Muscle of leg (tissue), 3 donors: ENCODE measurements at regions not wholly inside any gene's neighbourhood (a gene's known extent, or its start where the extent isn't known, plus 50 kb on each side); places are given as distances from the start of the nearest gene placed in this dataset.

Experiments
- DNase-seq: peaks from one replicate; pipeline ENCODE4 v3.0.0; 2013
- H3K27ac ChIP-seq: one replicate; pipeline ENCODE4 v1.5.1; 2013; ENCODE audit warnings: mild to moderate bottlenecking, low read length, control low read depth
- H3K27me3 ChIP-seq: one replicate; pipeline ENCODE4 v1.6.1; 2013; ENCODE audit warnings: low read length; ENCODE audit not compliant: control insufficient read depth, insufficient read depth
- H3K36me3 ChIP-seq: one replicate; pipeline ENCODE4 v1.6.1; 2013; ENCODE audit warnings: low read length; ENCODE audit not compliant: control insufficient read depth, insufficient read depth
- H3K4me1 ChIP-seq: one replicate; pipeline ENCODE4 v1.6.1; 2013; ENCODE audit warnings: low read length; ENCODE audit not compliant: control insufficient read depth, insufficient read depth
- H3K4me3 ChIP-seq: one replicate; pipeline ENCODE4 v1.5.1; 2013; ENCODE audit warnings: low read length, control low read depth
- H3K9me3 ChIP-seq: replicated peaks from 2 replicates; pipeline ENCODE4 v1.6.1; 2013; ENCODE audit warnings: low read depth, low read length; ENCODE audit not compliant: control insufficient read depth
- WGBS: methylation state at CpG from one replicate; pipeline ENCODE4 v1.1.5; 2013; ENCODE audit warnings: missing lambda C conversion rate; ENCODE audit not compliant: insufficient coverage; 5-methylcytosine and 5-hydroxymethylcytosine counted together

- Histone ChIP-seq H3K4me1 (no peaks in the 10 kb centered on the region), H3K9me3 (peaks cover 22% of the 10 kb centered on the region), H3K36me3 (no peaks in the 10 kb centered on the region), H3K4me3 (no peak overlapping the region), H3K27me3 (no peaks in the 10 kb centered on the region), H3K27ac (no peak overlapping the region)
- DNase-seq: peak; percentile 63
- 33% methylated on average over 1 of the region's 1 CpG for WGBS
Measured at GRCh38 chr6:145506565-145506964, 228.8 kb downstream of the EPM2A start.

GRCh38 chr6:145507239-145507638, 228.1 kb downstream of the EPM2A start:
- Histone ChIP-seq H3K4me3 (no peak overlapping the region), H3K4me1 (no peaks in the 10 kb centered on the region), H3K36me3 (no peaks in the 10 kb centered on the region), H3K27me3 (no peaks in the 10 kb centered on the region), H3K9me3 (peaks cover 22% of the 10 kb centered on the region), H3K27ac (no peak overlapping the region)
- DNase-seq: no peak
- 100% methylated on average over 2 of the region's 2 CpGs for WGBS

DNA sequence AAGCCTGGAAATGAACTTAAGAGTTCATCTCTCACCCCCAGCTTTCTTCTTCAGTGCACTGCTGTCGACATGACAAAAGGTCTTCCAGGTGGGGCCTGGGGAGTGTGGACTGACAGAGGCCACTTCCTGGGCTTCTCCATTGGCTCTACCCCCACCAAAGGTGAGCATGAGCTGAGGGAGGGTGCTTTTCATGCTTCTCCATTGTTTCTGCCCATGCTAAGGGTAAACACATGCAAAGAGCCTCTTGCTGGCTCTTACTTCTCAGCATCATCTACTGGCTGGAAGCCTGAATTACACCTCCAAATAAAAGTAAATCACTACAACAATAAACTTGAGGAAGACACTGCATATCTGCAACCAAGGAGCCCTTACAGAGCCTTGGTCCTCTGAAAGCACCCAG, 227.2 kb downstream of the EPM2A start:
- Histone ChIP-seq H3K4me3 (no peak overlapping the region), H3K9me3 (peaks cover 22% of the 10 kb centered on the region)
- no CpG with 5 or more reads among the region's 1 CpG for WGBS

DNA sequence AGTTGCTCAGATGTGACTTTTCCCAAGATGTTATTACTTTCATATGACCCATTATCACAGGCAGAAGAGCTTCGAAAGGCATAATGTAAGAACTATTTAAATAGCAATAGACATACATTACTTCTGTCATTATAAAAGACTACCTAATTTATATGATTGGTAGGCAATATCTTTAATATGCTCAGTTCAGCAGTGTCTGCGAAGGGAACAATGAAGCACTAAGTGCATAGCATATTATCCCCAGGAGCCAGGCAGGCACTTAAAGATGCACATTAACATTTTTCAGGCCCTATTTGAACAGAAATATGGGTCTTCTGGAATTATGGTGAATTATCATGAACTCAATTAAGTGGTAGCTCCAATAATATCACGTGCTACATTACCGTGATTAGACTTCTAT, 217.8 kb downstream of the EPM2A start:
- H3K4me3 ChIP-seq: no peak overlapping the region
- H3K27ac ChIP-seq: no peak overlapping the region
- no peaks in the 10 kb centered on the region for H3K27me3 ChIP-seq
- DNase-seq: no peak
- H3K9me3 ChIP-seq: no peaks in the 10 kb centered on the region
- no peaks in the 10 kb centered on the region for H3K4me1 ChIP-seq
- H3K36me3 ChIP-seq: no peaks in the 10 kb centered on the region
- WGBS: no CpG with 5 or more reads among the region's 4 CpGs

More for the DNA sequence above, 227.2 kb downstream of the EPM2A start:
- Histone ChIP-seq H3K4me1 (no peaks in the 10 kb centered on the region), H3K27ac (no peak overlapping the region), H3K27me3 (no peaks in the 10 kb centered on the region), H3K36me3 (no peaks in the 10 kb centered on the region)
- DNase-seq: no peak

GRCh38 chr6:145525038-145525437, 210.3 kb downstream of the EPM2A start:
- H3K4me3 ChIP-seq: no peak overlapping the region
- no peaks in the 10 kb centered on the region for H3K4me1 ChIP-seq
- no peaks in the 10 kb centered on the region for H3K27me3 ChIP-seq
- no CpG with 5 or more reads among the region's 3 CpGs for WGBS
- no peaks in the 10 kb centered on the region for H3K36me3 ChIP-seq
- no peak for DNase-seq
- H3K27ac ChIP-seq: no peak overlapping the region
- H3K9me3 ChIP-seq: peaks cover 3% of the 10 kb centered on the region

DNA sequence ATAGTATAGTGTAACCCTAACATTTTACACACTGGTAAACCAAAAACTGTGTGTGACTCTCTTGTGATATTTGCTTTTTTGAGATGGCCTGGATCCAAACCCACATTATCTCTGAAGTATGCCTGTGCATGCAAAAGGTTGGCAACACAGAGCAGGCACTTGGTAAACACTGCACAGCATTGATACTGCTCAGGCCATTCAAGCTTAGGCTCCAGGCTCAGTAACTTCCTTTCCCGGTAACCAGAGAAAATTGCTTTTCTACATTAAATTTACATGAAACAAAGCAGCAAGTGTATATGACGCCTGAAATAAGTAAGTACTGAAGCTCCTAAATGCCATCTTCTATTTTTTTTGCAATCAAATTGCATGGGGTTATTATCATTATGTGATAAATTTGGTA, 205.7 kb downstream of the EPM2A start:
- no CpG with 5 or more reads among the region's 2 CpGs for WGBS
- Histone ChIP-seq H3K9me3 (peaks cover 3% of the 10 kb centered on the region), H3K4me3 (no peak overlapping the region), H3K36me3 (no peaks in the 10 kb centered on the region), H3K27me3 (no peaks in the 10 kb centered on the region), H3K4me1 (no peaks in the 10 kb centered on the region), H3K27ac (no peak overlapping the region)
- DNase-seq: no peak

DNA sequence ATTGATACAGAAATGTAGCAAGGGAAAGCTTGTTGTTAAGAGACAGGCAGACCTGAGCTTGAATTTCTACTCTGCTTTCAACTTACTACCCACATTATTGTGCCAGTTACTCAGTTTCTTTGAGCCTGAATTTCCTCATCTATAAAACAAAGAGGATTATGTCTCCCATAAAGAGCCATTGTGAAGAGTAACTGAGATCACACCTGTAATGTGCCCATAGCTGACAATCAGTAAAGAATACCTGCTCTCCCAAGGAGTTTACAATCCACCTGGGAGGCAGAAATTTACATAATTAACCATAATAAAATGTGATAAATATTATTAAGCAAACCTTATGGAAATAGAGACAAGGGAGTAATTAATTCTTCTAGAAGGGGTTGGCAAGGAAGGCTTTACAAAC, 204.9 kb downstream of the EPM2A start:
- Histone ChIP-seq H3K36me3 (no peaks in the 10 kb centered on the region), H3K4me1 (no peaks in the 10 kb centered on the region), H3K9me3 (no peaks in the 10 kb centered on the region), H3K27me3 (no peaks in the 10 kb centered on the region), H3K4me3 (no peak overlapping the region), H3K27ac (no peak overlapping the region)
- DNase-seq: no peak

GRCh38 chr6:145531032-145531431, 204.3 kb downstream of the EPM2A start:
- DNase-seq: no peak
- no peak overlapping the region for H3K4me3 ChIP-seq
- H3K9me3 ChIP-seq: no peaks in the 10 kb centered on the region
- WGBS: no CpG with 5 or more reads among the region's 1 CpG
- no peaks in the 10 kb centered on the region for H3K27me3 ChIP-seq
- H3K36me3 ChIP-seq: no peaks in the 10 kb centered on the region
- no peaks in the 10 kb centered on the region for H3K4me1 ChIP-seq
- H3K27ac ChIP-seq: no peak overlapping the region

DNA sequence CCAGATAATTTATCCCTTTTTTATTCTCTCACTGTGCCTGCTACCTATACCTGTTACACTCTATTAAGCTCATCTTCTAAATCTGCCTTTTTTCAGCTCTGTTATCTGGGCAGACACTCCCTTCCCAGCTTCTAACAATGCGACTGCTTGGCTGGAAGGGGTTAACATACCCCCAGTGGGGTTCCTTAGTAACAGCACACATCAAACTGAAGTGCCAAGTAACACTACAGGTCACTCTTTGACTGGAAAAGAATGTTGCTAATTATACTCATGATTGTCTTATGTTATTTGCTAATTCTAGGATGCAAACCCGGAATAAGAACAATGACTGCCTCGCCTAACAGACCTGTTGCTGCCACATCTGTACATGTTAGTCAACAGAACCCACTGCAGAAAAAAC, 203.5 kb downstream of the EPM2A start:
- no peaks in the 10 kb centered on the region for H3K27me3 ChIP-seq
- no peaks in the 10 kb centered on the region for H3K9me3 ChIP-seq
- no peaks in the 10 kb centered on the region for H3K4me1 ChIP-seq
- H3K4me3 ChIP-seq: no peak overlapping the region
- WGBS: no CpG with 5 or more reads among the region's 3 CpGs
- no peak for DNase-seq
- H3K27ac ChIP-seq: no peak overlapping the region
- no peaks in the 10 kb centered on the region for H3K36me3 ChIP-seq

DNA sequence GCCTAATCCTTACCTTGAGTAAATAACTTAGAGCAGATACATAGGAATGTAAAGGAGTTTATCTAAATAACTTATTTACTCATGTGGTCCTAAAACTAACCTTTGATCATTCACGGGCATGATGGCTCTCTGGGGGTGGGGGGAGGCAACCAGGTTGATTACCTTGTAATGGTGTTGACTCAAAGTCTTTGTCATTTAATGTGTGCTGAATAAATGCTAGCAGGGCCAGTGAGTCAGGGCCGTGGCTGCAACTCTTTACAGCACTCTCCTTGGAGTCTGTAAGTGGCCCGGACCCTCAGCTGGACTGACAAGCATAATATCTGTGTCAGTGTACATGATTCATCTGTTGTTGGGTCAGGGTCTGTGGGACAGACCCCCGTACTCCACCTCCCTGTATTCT, 203.0 kb downstream of the EPM2A start:
- Histone ChIP-seq H3K4me3 (no peak overlapping the region), H3K36me3 (no peaks in the 10 kb centered on the region), H3K27ac (no peak overlapping the region), H3K4me1 (no peaks in the 10 kb centered on the region), H3K9me3 (no peaks in the 10 kb centered on the region), H3K27me3 (no peaks in the 10 kb centered on the region)
- WGBS: 43% methylated on average over 1 of the region's 4 CpGs
- no peak for DNase-seq

GRCh38 chr6:145534989-145535388, 200.3 kb downstream of the EPM2A start:
- H3K9me3 ChIP-seq: no peaks in the 10 kb centered on the region
- 62% methylated on average over 3 of the region's 4 CpGs for WGBS
- no peaks in the 10 kb centered on the region for H3K4me1 ChIP-seq
- peak; percentile 81 for DNase-seq
- H3K4me3 ChIP-seq: no peak overlapping the region
- H3K27me3 ChIP-seq: no peaks in the 10 kb centered on the region
- H3K36me3 ChIP-seq: no peaks in the 10 kb centered on the region
- peak overlapping the region; percentile 20 for H3K27ac ChIP-seq
